H1 (cell line): ENCODE measurements at regions not wholly inside any gene's neighbourhood (a gene's known extent, or its start where the extent isn't known, plus 50 kb on each side); places are given as distances from the start of the nearest gene placed in this dataset.

Experiments used
- CTCF ChIA-PET: fragments of 300-600 bp; sonication (Branson Sonifier 250); formaldehyde crosslinking; loops from one replicate; lab custom pipeline; 2021; ENCODE audit not compliant: partially characterized antibody; lab: Charles Lee
- POLR2A ChIA-PET: fragments of 300-600 bp; sonication (Branson Sonifier 250); formaldehyde crosslinking; loops from one replicate; lab custom pipeline; 2021; ENCODE audit warnings: inconsistent platforms; ENCODE audit not compliant: partially characterized antibody; lab: Charles Lee
- DNase-seq, 2 experiments: peaks; one replicate each; pipeline versions ENCODE4 v3.0.0 to v3.0.0-alpha.2; 2010 to 2022; ENCODE audit warnings: low spot score in 2 of 2, low read depth in 1 of 2, mixed read lengths in 1 of 2
- FAIRE-seq: peaks from 2 replicates; lab custom pipeline; 2011; peaks lifted over from hg19 to GRCh38; lab: Jason Lieb, UNC
- H2AFZ ChIP-seq: 2 replicates; pipeline ENCODE4 v1.8.1; 2012; ENCODE audit warnings: low read length, inconsistent platforms
- H2AK5ac ChIP-seq: 2 replicates; pipeline ENCODE4 v1.6.1; 2013; ENCODE audit warnings: low read depth, low read length
- H2BK120ac ChIP-seq: replicated peaks from 2 replicates; pipeline ENCODE3; 2013; ENCODE audit warnings: low read depth, low read length, inconsistent platforms
- H2BK12ac ChIP-seq: 2 replicates; pipeline ENCODE4 v1.6.1; 2013; ENCODE audit warnings: low read depth, low read length
- H2BK15ac ChIP-seq: 2 replicates; pipeline ENCODE4 v1.6.1; 2013; ENCODE audit warnings: low read length
- H2BK20ac ChIP-seq: 2 replicates; pipeline ENCODE4 v1.6.1; 2013; ENCODE audit warnings: low read length
- H2BK5ac ChIP-seq: 2 replicates; pipeline ENCODE4 v1.6.1; 2013; ENCODE audit warnings: low read depth, low read length
- H3K14ac ChIP-seq: 2 replicates; pipeline ENCODE4 v1.6.1; 2013; ENCODE audit warnings: inconsistent platforms; ENCODE audit not compliant: insufficient read length
- H3K18ac ChIP-seq: 2 replicates; pipeline ENCODE4 v1.6.1; 2013; ENCODE audit warnings: low read length; ENCODE audit errors: extremely low read depth
- H3K23ac ChIP-seq: 2 replicates; pipeline ENCODE4 v1.6.1; 2013; ENCODE audit warnings: inconsistent platforms; ENCODE audit not compliant: insufficient read length
- H3K23me2 ChIP-seq: 2 replicates; pipeline ENCODE4 v1.6.1; 2013; ENCODE audit warnings: low read depth, low read length
- H3K27ac ChIP-seq: 2 replicates; pipeline ENCODE4 v1.6.1; 2011; ENCODE audit warnings: low read depth, low read length, inconsistent platforms
- H3K27me3 ChIP-seq, 4 experiments: replicated peaks in 1 of 4; 1 replicate in 1 of 4; 2 replicates in 3 of 4; pipeline versions ENCODE4 v1.6.1 to v1.8.1; 2011 to 2013; ENCODE audit warnings: low read length in 3 of 4, mild to moderate bottlenecking in 3 of 4, inconsistent platforms in 2 of 4, mixed read lengths in 2 of 4, moderate library complexity in 1 of 4; ENCODE audit not compliant: control insufficient read depth in 3 of 4, insufficient read depth in 3 of 4; ENCODE audit errors: extremely low read depth in 1 of 4
- H3K36me3 ChIP-seq, 4 experiments: 2 replicates each; pipeline versions ENCODE4 v1.6.1 to v1.8.1; 2011 to 2013; ENCODE audit warnings: mild to moderate bottlenecking in 4 of 4, low read length in 3 of 4, moderate library complexity in 2 of 4, control low read depth in 1 of 4, inconsistent platforms in 1 of 4; ENCODE audit not compliant: insufficient read depth in 4 of 4, control insufficient read depth in 2 of 4
- H3K4ac ChIP-seq: replicated peaks from 2 replicates; pipeline ENCODE3; 2013; ENCODE audit warnings: low read length, low read depth, mixed read lengths, inconsistent platforms; ENCODE audit not compliant: insufficient read length
- H3K4me1 ChIP-seq, 4 experiments: replicated peaks in 1 of 4; 1 replicate in 1 of 4; 2 replicates in 3 of 4; pipeline versions ENCODE4 v1.6.1 to v1.8.1; 2011 to 2013; ENCODE audit warnings: low read length in 3 of 4, inconsistent platforms in 2 of 4, mixed read lengths in 1 of 4; ENCODE audit not compliant: insufficient read depth in 4 of 4, control insufficient read depth in 3 of 4
- H3K4me2 ChIP-seq, 2 experiments: 2 replicates each; pipeline versions ENCODE4 v1.6.1 to v1.8.1; 2011 to 2013; ENCODE audit warnings: low read depth in 2 of 2, low read length in 2 of 2, control low read depth in 1 of 2, inconsistent platforms in 1 of 2, mild to moderate bottlenecking in 1 of 2; ENCODE audit not compliant: insufficient read depth in 1 of 2
- H3K4me3 ChIP-seq, 4 experiments: fragments of 200-600, 300-600 bp in 1 of 4; sonication (generic), shearing (Covaris generic), sonication (Bioruptor Twin) in 1 of 4; 2 replicates each; pipeline versions ENCODE4 v1.5.1 to v1.8.1; 2011 to 2016; ENCODE audit warnings: low read length in 4 of 4, low read depth in 3 of 4, control low read depth in 2 of 4, inconsistent platforms in 2 of 4, mild to moderate bottlenecking in 2 of 4, mixed read lengths in 1 of 4, moderate library complexity in 1 of 4; ENCODE audit not compliant: insufficient read depth in 2 of 4; ENCODE audit errors: extremely low read depth in 1 of 4
- H3K56ac ChIP-seq: replicated peaks from 2 replicates; pipeline ENCODE3; 2013; ENCODE audit warnings: low read depth, mild to moderate bottlenecking, mixed read lengths, low read length, inconsistent platforms; ENCODE audit not compliant: insufficient read length
- H3K79me1 ChIP-seq: 2 replicates; pipeline ENCODE4 v1.6.1; 2013; ENCODE audit warnings: low read depth, low read length, control low read depth
- H3K79me2 ChIP-seq, 2 experiments: 2 replicates each; pipeline versions ENCODE4 v1.6.1 to v1.8.1; 2012 to 2013; ENCODE audit warnings: low read length in 2 of 2, mild to moderate bottlenecking in 2 of 2, inconsistent platforms in 1 of 2; ENCODE audit not compliant: insufficient read depth in 2 of 2, control insufficient read depth in 1 of 2
- H3K9ac ChIP-seq, 4 experiments: replicated peaks in 1 of 4; 1 replicate in 1 of 4; 2 replicates in 3 of 4; pipeline versions ENCODE4 v1.6.1 to v1.8.1; 2011 to 2013; ENCODE audit warnings: low read depth in 3 of 4, low read length in 3 of 4, control low read depth in 2 of 4, mild to moderate bottlenecking in 2 of 4, moderate library complexity in 2 of 4, inconsistent platforms in 1 of 4; ENCODE audit errors: extremely low read depth in 1 of 4
- H3K9me3 ChIP-seq, 2 experiments: 2 replicates each; pipeline versions ENCODE4 v1.6.1 to v1.8.1; 2012 to 2013; ENCODE audit warnings: mild to moderate bottlenecking in 2 of 2, moderate library complexity in 2 of 2, control low read depth in 1 of 2, inconsistent platforms in 1 of 2, low read depth in 1 of 2, low read length in 1 of 2, mixed read lengths in 1 of 2; ENCODE audit not compliant: insufficient read depth in 2 of 2
- H4K20me1 ChIP-seq, 2 experiments: replicated peaks in 1 of 2; 2 replicates each; pipeline versions ENCODE3 to v1.8.1; 2011 to 2013; ENCODE audit warnings: inconsistent platforms in 2 of 2, low read length in 2 of 2, mild to moderate bottlenecking in 1 of 2; ENCODE audit not compliant: insufficient read depth in 2 of 2, control insufficient read depth in 1 of 2
- H4K5ac ChIP-seq: 2 replicates; pipeline ENCODE4 v1.6.1; 2013; ENCODE audit warnings: low read length, low read depth, mixed read lengths, inconsistent platforms; ENCODE audit not compliant: insufficient read length
- H4K8ac ChIP-seq: 2 replicates; pipeline ENCODE4 v1.8.0; 2013; ENCODE audit warnings: mild to moderate bottlenecking, moderate library complexity, low read length, inconsistent platforms; ENCODE audit not compliant: insufficient read depth; ENCODE audit errors: extremely low read depth
- H4K91ac ChIP-seq: replicated peaks from 2 replicates; pipeline ENCODE3; 2013; ENCODE audit warnings: low read length, mixed read lengths, inconsistent platforms; ENCODE audit not compliant: insufficient read length
- ASH2L ChIP-seq: fragments of 200-600, 300-600 bp; sonication (generic); IDR thresholded peaks from one replicate; pipeline ENCODE4 v1.7.1; 2017; ENCODE audit warnings: low read length
- CBX5 ChIP-seq: fragments of 300-800, 300-1000 bp; sonication (generic); IDR thresholded peaks from 2 replicates; pipeline ENCODE4 v1.7.1; 2016; ENCODE audit warnings: antibody characterized with exemption, low read length, low read depth
- EP300 ChIP-seq, 2 experiments: IDR thresholded peaks; 1 replicate in 1 of 2; 2 replicates in 1 of 2; pipeline ENCODE4 v1.6.1; 2011 to 2012; ENCODE audit warnings: low read depth in 2 of 2, low read length in 2 of 2, mild to moderate bottlenecking in 2 of 2, borderline replicate concordance in 1 of 2, inconsistent platforms in 1 of 2, moderate library complexity in 1 of 2
- EZH2 ChIP-seq: fragments of 200-600 bp; sonication (generic); IDR thresholded peaks from 2 replicates; pipeline ENCODE4 v1.7.1; 2012; ENCODE audit warnings: low read depth, mild to moderate bottlenecking, moderate library complexity, low read length, inconsistent platforms; ENCODE audit not compliant: severe bottlenecking
- FOSL1 ChIP-seq: IDR thresholded peaks from 2 replicates; pipeline ENCODE4 v1.6.1; 2011; ENCODE audit warnings: mild to moderate bottlenecking, low read depth, low read length, moderate library complexity; ENCODE audit not compliant: insufficient read depth
- KDM5A ChIP-seq: fragments of 200-600 bp; IDR thresholded peaks from 2 replicates; pipeline ENCODE4 v1.7.1; 2012; ENCODE audit warnings: mild to moderate bottlenecking, low read length, inconsistent platforms, mixed read lengths
- PHF8 ChIP-seq: fragments of 200-600 bp; sonication (generic); conservative IDR thresholded peaks from 2 replicates; pipeline ENCODE4 v1.7.1; 2012; ENCODE audit warnings: low read depth, mild to moderate bottlenecking, inconsistent platforms, low read length, moderate library complexity
- POLR2A ChIP-seq, 2 experiments: IDR thresholded peaks; 1 replicate in 1 of 2; 2 replicates in 1 of 2; pipeline ENCODE4 v1.6.1; 2011; ENCODE audit warnings: low read depth in 2 of 2, low read length in 2 of 2, mild to moderate bottlenecking in 2 of 2; ENCODE audit errors: control extremely low read depth in 1 of 2
- POU5F1 ChIP-seq: IDR thresholded peaks from 2 replicates; pipeline ENCODE4 v1.6.1; 2011; ENCODE audit warnings: low read depth, mild to moderate bottlenecking, low read length, moderate library complexity
- RNF2 ChIP-seq: fragments of 200-900, 300-1000 bp; sonication (generic); IDR thresholded peaks from 2 replicates; pipeline ENCODE4 v1.7.1; 2016; ENCODE audit warnings: borderline replicate concordance, low read depth, mild to moderate bottlenecking, antibody characterized with exemption, low read length; ENCODE audit not compliant: poor library complexity, severe bottlenecking; ENCODE audit errors: missing control alignments
- RXRA ChIP-seq: IDR thresholded peaks from 2 replicates; pipeline ENCODE4 v1.6.1; 2011; ENCODE audit warnings: low read depth, mild to moderate bottlenecking, low read length, moderate library complexity; ENCODE audit not compliant: insufficient read depth
- TCF12 ChIP-seq: IDR thresholded peaks from 2 replicates; pipeline ENCODE4 v1.6.1; 2011; ENCODE audit warnings: low read depth, mild to moderate bottlenecking, low read length
- WGBS, 2 experiments: shearing (Covaris generic) in 1 of 2; methylation state at CpG; one replicate each; pipeline versions ENCODE4 v1.1.6 to v1.1.7; 2013 to 2015; ENCODE audit warnings: low lambda C conversion rate in 2 of 2, mixed read lengths in 2 of 2, inconsistent platforms in 1 of 2, low coverage in 1 of 2, missing lambda C conversion rate in 1 of 2; ENCODE audit not compliant: insufficient replicate concordance in 2 of 2, insufficient coverage in 1 of 2, insufficient read length in 1 of 2; ENCODE audit errors: extremely low coverage in 1 of 2, missing lambda C conversion rate in 1 of 2; 5-methylcytosine and 5-hydroxymethylcytosine counted together
- TF ChIP-seq, protein P1 (sequence below): IDR thresholded peaks from 2 replicates; pipeline ENCODE4 v1.6.1; 2011; ENCODE audit warnings: low read length, improper control_type of control experiment

DNA sequence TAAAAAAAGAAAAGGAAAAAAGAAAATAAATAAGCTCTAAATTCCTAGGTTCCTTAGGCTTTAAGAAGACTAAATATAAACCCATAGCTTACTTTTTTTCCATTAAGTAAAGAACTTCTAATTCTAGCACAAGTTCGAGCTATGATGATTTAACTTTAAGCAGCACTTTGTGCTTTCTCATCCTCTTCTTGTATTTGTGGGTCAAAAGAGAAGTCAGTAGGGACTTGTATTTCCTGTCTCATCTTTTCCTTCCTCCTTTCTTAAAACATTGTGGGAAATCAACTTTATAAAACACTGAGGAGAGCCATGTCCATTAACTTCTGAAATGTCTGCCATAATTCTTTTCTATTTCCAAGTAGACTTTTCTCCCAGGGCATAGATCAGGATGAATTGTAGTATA lies 637.7 kb upstream of the CITED2 start:
- TF ChIP-seq CBX5 = no peak
- no peak for TF ChIP-seq POU5F1
- no peak for TF ChIP-seq KDM5A
- no peak for TF ChIP-seq ASH2L
- no peak for TF ChIP-seq RNF2
- TF ChIP-seq, protein P1, sequence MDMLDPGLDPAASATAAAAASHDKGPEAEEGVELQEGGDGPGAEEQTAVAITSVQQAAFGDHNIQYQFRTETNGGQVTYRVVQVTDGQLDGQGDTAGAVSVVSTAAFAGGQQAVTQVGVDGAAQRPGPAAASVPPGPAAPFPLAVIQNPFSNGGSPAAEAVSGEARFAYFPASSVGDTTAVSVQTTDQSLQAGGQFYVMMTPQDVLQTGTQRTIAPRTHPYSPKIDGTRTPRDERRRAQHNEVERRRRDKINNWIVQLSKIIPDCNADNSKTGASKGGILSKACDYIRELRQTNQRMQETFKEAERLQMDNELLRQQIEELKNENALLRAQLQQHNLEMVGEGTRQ = no peak
- TF ChIP-seq POLR2A (IDR thresholded peaks at IDR 0.05; ENCODE audit: control extremely low read depth in 1 of 2, low read depth in 2 of 2, low read length in 2 of 2) = no peak
- no peak for TF ChIP-seq TCF12
- no peak for TF ChIP-seq FOSL1
- no peak for TF ChIP-seq EP300 (IDR thresholded peaks at IDR 0.05; ENCODE audit: borderline replicate concordance in 1 of 2, low read depth in 2 of 2, low read length in 2 of 2)
- TF ChIP-seq RXRA = no peak
- TF ChIP-seq PHF8 = no peak
- no peak for TF ChIP-seq EZH2

More for the DNA sequence above, 637.7 kb upstream of the CITED2 start:
- CTCF ChIA-PET = interaction anchor here (0.6 to 1.7 kb wide), 2 partner anchors 41 to 90 kb away, joined by 3 to 5 read pairs; no protein-coding TSS in a partner anchor
- no peak overlapping the region for H2BK20ac ChIP-seq
- no peak overlapping the region for H3K56ac ChIP-seq
- H3K18ac ChIP-seq = no peak overlapping the region
- H4K20me1 ChIP-seq = no peaks in the 10 kb centered on the region
- H3K27ac ChIP-seq = no peak overlapping the region
- DNase-seq (no peak), FAIRE-seq (no peak)
- peaks cover 2 to 5% of the 10 kb centered on the region in 2 experiments; a peak in 3 of 4 replicates for H3K9me3 ChIP-seq
- no peak overlapping the region for H3K4ac ChIP-seq
- no peak overlapping the region for H3K14ac ChIP-seq
- no peaks in the 10 kb centered on the region for H3K4me1 ChIP-seq
- H2BK12ac ChIP-seq = no peak overlapping the region
- H2BK5ac ChIP-seq = no peak overlapping the region
- no peaks in the 10 kb centered on the region for H3K36me3 ChIP-seq
- no peak overlapping the region for H2BK120ac ChIP-seq
- POLR2A ChIA-PET = no interaction called here
- H2AFZ ChIP-seq = no peak overlapping the region
- H2AK5ac ChIP-seq = no peak overlapping the region
- H3K9ac ChIP-seq = no peak overlapping the region
- H3K27me3 ChIP-seq = no peaks in the 10 kb centered on the region
- WGBS, 2 experiments = 78% methylated on average over 1 of the region's 1 CpG; no CpG with 5 or more reads in 1 of the 2 experiments
- H3K79me1 ChIP-seq = no peaks in the 10 kb centered on the region
- H3K79me2 ChIP-seq = no peaks in the 10 kb centered on the region
- H4K91ac ChIP-seq = no peak overlapping the region
- no peak overlapping the region for H3K4me3 ChIP-seq
- H3K23ac ChIP-seq = no peak overlapping the region
- H2BK15ac ChIP-seq = no peak overlapping the region
- no peak overlapping the region for H4K5ac ChIP-seq
- no peak overlapping the region for H3K4me2 ChIP-seq
- H3K23me2 ChIP-seq = no peaks in the 10 kb centered on the region
- no peak overlapping the region for H4K8ac ChIP-seq
